ENCODE measurements at regions not wholly inside any gene's neighbourhood (a gene's known extent, or its start where the extent isn't known, plus 50 kb on each side); places are given as distances from the start of the nearest gene placed in this dataset.
A peak's percentile ranks its signal among the peaks of the same experiment; 100 is the strongest.
"Not testable (repeated sequence)": the region's sequence is repeated elsewhere in the genome, so short reads cannot be mapped to it uniquely, and the experiment has no call there.

- POLR2A ChIA-PET = no interaction called here
- H3K27me3 Mint-ChIP-seq = no peaks in the 10 kb centered on the region
- H3K4me3 Mint-ChIP-seq = no peak overlapping the region
- intact Hi-C loops (cut with DNase I, micrococcal nuclease) = loop anchor here (5.0 to 10.0 kb wide), 4 partner anchors 38 to 839 kb away; no protein-coding TSS in a partner anchor
- DNase-seq = no peak
- ATAC-seq = no peak
- H3K4me1 Mint-ChIP-seq = peaks cover 48% of the 10 kb centered on the region
- H3K9me3 Mint-ChIP-seq (ENCODE audit: low read depth) = peaks cover 6% of the 10 kb centered on the region
- no peaks in the 10 kb centered on the region for H3K36me3 Mint-ChIP-seq (ENCODE audit: low read depth)
- CTCF ChIA-PET = interaction anchor here (1.4 to 1.6 kb wide), 2 partner anchors 285 to 430 kb away, joined by 3 read pairs; no protein-coding TSS in a partner anchor
- no peak overlapping the region for H3K27ac Mint-ChIP-seq
Observed at GRCh38 chr12:46555406-46555852, 182.9 kb upstream of the SLC38A2 start.

GRCh38 chr12:46554460-46554859 lies 181.9 kb upstream of the SLC38A2 start:
- ChIA-PET CTCF (no interaction called here), POLR2A (no interaction called here)
- Mint-ChIP-seq H3K27me3 (no peaks in the 10 kb centered on the region), H3K27ac (no peak overlapping the region), H3K9me3 (ENCODE audit: low read depth) (peaks cover 6% of the 10 kb centered on the region), H3K4me1 (peaks cover 58% of the 10 kb centered on the region), H3K36me3 (ENCODE audit: low read depth) (no peaks in the 10 kb centered on the region), H3K4me3 (no peak overlapping the region)
- ATAC-seq (no peak), DNase-seq (no peak)
- intact Hi-C loops (cut with DNase I, micrococcal nuclease) = loop anchor here (10.0 kb wide), 2 partner anchors 340 to 840 kb away; no protein-coding TSS in a partner anchor

- Mint-ChIP-seq H3K9me3 (ENCODE audit: low read depth) (peaks cover 6% of the 10 kb centered on the region), H3K4me1 (peaks cover 63% of the 10 kb centered on the region), H3K4me3 (no peak overlapping the region), H3K36me3 (ENCODE audit: low read depth) (no peaks in the 10 kb centered on the region), H3K27me3 (no peaks in the 10 kb centered on the region), H3K27ac (no peak overlapping the region)
- ATAC-seq (no peak), DNase-seq (no peak)
- POLR2A ChIA-PET = no interaction called here
- intact Hi-C loops (cut with DNase I, micrococcal nuclease) = loop anchor here (10.0 kb wide), 2 partner anchors 339 to 841 kb away; no protein-coding TSS in a partner anchor
- CTCF ChIA-PET = no interaction called here
Observed at GRCh38 chr12:46553911-46554310, 181.3 kb upstream of the SLC38A2 start.

DNA sequence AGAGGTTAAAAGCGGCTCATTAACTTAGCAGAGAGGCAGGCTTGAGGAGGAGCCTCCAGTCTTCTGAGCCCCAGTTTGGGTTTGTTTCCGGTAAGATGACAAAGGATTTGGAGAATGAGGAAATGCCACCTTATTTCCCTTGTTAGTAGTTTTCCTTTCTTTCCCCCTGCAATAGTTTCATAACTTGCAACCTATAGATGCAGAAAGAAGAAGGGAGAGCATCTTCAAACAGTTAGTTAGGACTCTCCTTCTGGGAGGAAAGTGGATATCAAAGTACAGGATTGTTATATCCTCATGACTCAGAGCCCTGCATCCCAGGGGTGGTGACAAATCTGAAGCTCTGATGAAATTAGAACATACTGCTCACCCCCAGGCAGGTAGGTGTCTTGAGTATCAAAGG lies 180.7 kb upstream of the SLC38A2 start:
- Mint-ChIP-seq H3K27ac (no peak overlapping the region), H3K4me1 (peaks cover 68% of the 10 kb centered on the region), H3K36me3 (ENCODE audit: low read depth) (no peaks in the 10 kb centered on the region), H3K9me3 (ENCODE audit: low read depth) (peaks cover 6% of the 10 kb centered on the region), H3K4me3 (no peak overlapping the region), H3K27me3 (no peaks in the 10 kb centered on the region)
- ChIA-PET POLR2A (no interaction called here), CTCF (no interaction called here)
- DNase-seq (no peak), ATAC-seq (no peak)
- intact Hi-C loops (cut with DNase I, micrococcal nuclease) = loop anchor here (10.0 kb wide), 2 partner anchors 338 to 842 kb away; no protein-coding TSS in a partner anchor

DNA sequence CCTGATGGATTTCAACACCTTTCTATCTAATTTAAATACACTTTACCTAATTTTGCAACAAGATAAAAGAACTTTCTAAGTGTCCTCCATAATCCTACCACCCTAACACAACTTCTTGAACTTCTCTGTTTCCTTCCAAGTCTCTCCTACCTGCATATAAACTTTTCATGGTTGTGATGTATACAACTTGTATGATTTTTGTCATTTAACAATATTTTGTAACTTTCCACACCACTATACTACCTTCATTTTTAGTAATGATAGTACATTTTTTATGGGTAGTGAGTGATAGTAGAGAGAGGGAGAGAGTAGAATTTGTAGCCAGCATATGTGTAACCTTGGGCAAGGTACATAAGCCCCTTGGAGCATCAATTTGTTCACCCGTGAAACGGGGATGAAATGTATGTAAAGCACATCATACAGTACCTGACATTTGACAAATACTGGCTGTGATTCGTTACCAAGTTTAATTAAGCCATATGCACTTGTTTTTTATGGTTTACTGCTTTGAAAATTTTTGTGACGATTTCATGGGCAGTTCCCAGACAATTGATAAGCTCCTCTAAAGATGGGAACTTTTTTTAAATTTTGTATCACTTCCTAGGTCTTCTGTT lies 177.8 kb upstream of the SLC38A2 start:
- intact Hi-C loops (cut with DNase I, micrococcal nuclease) = loop anchor here (10.0 kb wide), 2 partner anchors 336 to 844 kb away; no protein-coding TSS in a partner anchor
- peaks cover 9% of the 10 kb centered on the region for H3K9me3 Mint-ChIP-seq (ENCODE audit: low read depth)
- peak overlapping the region; percentile 50 for H3K4me3 Mint-ChIP-seq
- DNase-seq = no peak
- no peaks in the 10 kb centered on the region for H3K27me3 Mint-ChIP-seq
- H3K36me3 Mint-ChIP-seq (ENCODE audit: low read depth) = no peaks in the 10 kb centered on the region
- no peak for ATAC-seq
- POLR2A ChIA-PET = interaction anchor here (0.7 kb wide), 1 partner anchor 125 kb away, joined by 3 read pairs; no protein-coding TSS in a partner anchor
- H3K27ac Mint-ChIP-seq = peak overlapping the region; percentile 99
- H3K4me1 Mint-ChIP-seq = peaks cover 67% of the 10 kb centered on the region
- CTCF ChIA-PET = no interaction called here

DNA sequence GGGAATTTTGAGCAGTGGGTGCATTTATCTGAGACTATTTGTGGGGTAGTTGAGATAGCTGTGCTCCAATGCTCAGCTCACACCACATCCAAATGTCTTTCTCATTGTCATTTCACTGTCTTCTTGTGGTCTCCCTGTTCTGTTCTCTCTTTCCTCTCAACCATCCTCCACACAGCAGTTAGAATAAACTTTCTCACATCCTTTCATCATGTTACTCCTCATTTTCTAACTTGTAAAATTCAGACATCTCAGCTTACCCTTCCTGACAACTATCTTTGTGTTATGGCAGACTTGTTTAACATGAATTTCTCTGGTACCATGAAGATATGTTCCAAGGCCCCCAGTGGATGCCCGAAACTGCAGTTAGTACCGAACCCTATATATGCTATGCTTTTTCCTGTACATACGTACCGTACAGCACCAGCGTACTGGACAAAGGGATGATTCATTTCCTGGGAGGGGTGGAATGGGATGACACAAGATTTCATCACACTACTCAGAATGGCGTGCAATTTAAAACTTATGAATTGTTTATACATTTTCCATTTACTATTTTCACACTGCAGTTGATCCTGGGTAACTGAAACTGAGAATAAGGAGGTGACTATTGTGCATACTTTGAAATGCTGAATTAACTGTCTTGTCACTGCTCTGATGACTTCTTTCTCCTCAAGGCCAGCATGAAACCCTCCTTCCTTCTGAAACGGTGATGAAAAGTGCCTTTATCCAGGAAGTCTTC lies 177.1 kb upstream of the SLC38A2 start:
- peaks cover 63% of the 10 kb centered on the region for H3K4me1 Mint-ChIP-seq
- peak overlapping the region; percentile 99 for H3K27ac Mint-ChIP-seq
- POLR2A ChIA-PET = interaction anchor here (0.6 to 1.7 kb wide), 5 partner anchors 26 to 178 kb away, joined by 3 to 6 read pairs (median 3); no protein-coding TSS in a partner anchor
- peak; percentile 70 for DNase-seq
- H3K4me3 Mint-ChIP-seq = peak overlapping the region; percentile 50
- intact Hi-C loops (cut with DNase I, micrococcal nuclease) = loop anchor here (1.0 to 10.0 kb wide), 13 partner anchors 25 to 845 kb away; partner anchors contain the start of genes SLC38A2 (in 2 of the 2), SCAF11 (in 1 of the 2) and SLC38A1 (in 1 of the 2)
- no peaks in the 10 kb centered on the region for H3K27me3 Mint-ChIP-seq
- CTCF ChIA-PET = interaction anchor here (0.7 to 1.4 kb wide), 3 partner anchors 13 to 94 kb away, joined by 3 to 4 read pairs (median 4); no protein-coding TSS in a partner anchor
- no peaks in the 10 kb centered on the region for H3K36me3 Mint-ChIP-seq (ENCODE audit: low read depth)
- peak; percentile 85 for ATAC-seq
- H3K9me3 Mint-ChIP-seq (ENCODE audit: low read depth) = peaks cover 8% of the 10 kb centered on the region

- peaks cover 14% of the 10 kb centered on the region for H3K9me3 Mint-ChIP-seq (ENCODE audit: low read depth)
- H3K27ac Mint-ChIP-seq = peak overlapping the region; percentile 99
- no peak overlapping the region for H3K4me3 Mint-ChIP-seq
- CTCF ChIA-PET = interaction anchor here (0.7 to 1.4 kb wide), 4 partner anchors 12 to 476 kb away, joined by 3 to 4 read pairs (median 4); no protein-coding TSS in a partner anchor
- no peak for DNase-seq
- H3K4me1 Mint-ChIP-seq = peaks cover 62% of the 10 kb centered on the region
- POLR2A ChIA-PET = interaction anchor here (1.7 kb wide), 1 partner anchor 88 kb away, joined by 5 read pairs; no protein-coding TSS in a partner anchor
- no peak for ATAC-seq
- no peaks in the 10 kb centered on the region for H3K27me3 Mint-ChIP-seq
- intact Hi-C loops (cut with DNase I, micrococcal nuclease) = loop anchor here (1.0 to 5.0 kb wide), 11 partner anchors 24 to 556 kb away; partner anchors contain the start of genes SLC38A2 (in 2 of the 2), SCAF11 (in 1 of the 2) and SLC38A1 (in 1 of the 2)
- peaks cover 5% of the 10 kb centered on the region for H3K36me3 Mint-ChIP-seq (ENCODE audit: low read depth)
Observed at GRCh38 chr12:46548605-46549071, 176.1 kb upstream of the SLC38A2 start.

GRCh38 chr12:46547421-46548354 lies 175.1 kb upstream of the SLC38A2 start:
- Mint-ChIP-seq H3K4me1 (peaks cover 58% of the 10 kb centered on the region), H3K27me3 (no peaks in the 10 kb centered on the region), H3K27ac (peak overlapping the region; percentile 58), H3K9me3 (ENCODE audit: low read depth) (peaks cover 14% of the 10 kb centered on the region), H3K36me3 (ENCODE audit: low read depth) (peaks cover 5% of the 10 kb centered on the region), H3K4me3 (no peak overlapping the region)
- DNase-seq (no peak), ATAC-seq (no peak)
- intact Hi-C loops (cut with DNase I, micrococcal nuclease) = loop anchor here (2.0 to 5.0 kb wide), 5 partner anchors 23 to 555 kb away; partner anchors contain the start of genes SCAF11 (in 1 of the 2), SLC38A1 (in 1 of the 2) and SLC38A2 (in 1 of the 2)
- ChIA-PET CTCF (interaction anchor here (0.7 to 1.3 kb wide), 4 partner anchors 9 to 476 kb away, joined by 3 to 4 read pairs (median 3); no protein-coding TSS in a partner anchor), POLR2A (interaction anchor here (1.1 kb wide), 1 partner anchor 24 kb away, joined by 7 read pairs; no protein-coding TSS in a partner anchor)

- H3K4me3 Mint-ChIP-seq = no peak overlapping the region
- H3K9me3 Mint-ChIP-seq (ENCODE audit: low read depth) = peaks cover 14% of the 10 kb centered on the region
- peak overlapping the region; percentile 58 for H3K27ac Mint-ChIP-seq
- DNase-seq = peak; percentile 45
- intact Hi-C loops (cut with DNase I, micrococcal nuclease) = loop anchor here in 1 of 2 experiments (5.0 kb wide), 1 partner anchor 554 kb away; the partner anchor contains the start of gene SCAF11
- ChIA-PET POLR2A (interaction anchor here (1.1 kb wide), 1 partner anchor 23 kb away, joined by 7 read pairs; no protein-coding TSS in a partner anchor), CTCF (interaction anchor here (0.6 to 1.2 kb wide), 5 partner anchors 8 to 1140 kb away, joined by 3 read pairs; no protein-coding TSS in a partner anchor)
- peak; percentile 33 for ATAC-seq
- peaks cover 58% of the 10 kb centered on the region for H3K4me1 Mint-ChIP-seq
- no peaks in the 10 kb centered on the region for H3K27me3 Mint-ChIP-seq
- H3K36me3 Mint-ChIP-seq (ENCODE audit: low read depth) = peaks cover 5% of the 10 kb centered on the region
Observed at GRCh38 chr12:46546634-46547273, 174.2 kb upstream of the SLC38A2 start.

DNA sequence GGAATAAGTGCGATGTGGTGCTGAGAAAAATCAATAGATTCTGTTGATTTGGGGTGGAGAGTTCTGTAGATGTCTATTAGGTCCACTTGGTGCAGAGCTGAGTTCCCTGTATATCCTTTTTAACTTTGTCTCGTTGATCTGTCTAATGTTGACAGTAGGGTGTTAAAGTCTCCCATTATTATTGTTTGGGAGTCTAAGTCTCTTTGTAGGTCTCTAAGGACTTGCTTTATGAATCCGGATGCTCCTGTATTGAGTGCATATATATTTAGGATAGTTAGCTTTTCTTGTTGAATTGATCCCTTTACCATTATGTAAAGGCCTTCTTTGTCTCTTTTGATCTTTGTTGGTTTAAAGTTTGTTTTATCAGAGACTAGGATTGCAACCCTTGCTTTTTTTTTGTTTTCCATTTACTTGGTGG lies 170.8 kb upstream of the SLC38A2 start:
- H3K27ac Mint-ChIP-seq, POLR2A ChIA-PET: not testable (repeated sequence)

More for the DNA sequence above, 170.8 kb upstream of the SLC38A2 start:
- DNase-seq; intact Hi-C loops (cut with DNase I, micrococcal nuclease); CTCF ChIA-PET; ATAC-seq; H3K4me3 Mint-ChIP-seq; H3K27me3 Mint-ChIP-seq; H3K36me3 Mint-ChIP-seq (ENCODE audit: low read depth): not testable (repeated sequence)
- H3K9me3 Mint-ChIP-seq (ENCODE audit: low read depth) = peaks cover 23% of the 10 kb centered on the region
- H3K4me1 Mint-ChIP-seq = peaks cover 24% of the 10 kb centered on the region

Data from activated CD4-positive, alpha-beta T cell treated with anti-CD3 and anti-CD28 coated beads for 36 hours (primary cell).